ENCODE measurements at regions not wholly inside any gene's neighbourhood (a gene's known extent, or its start where the extent isn't known, plus 50 kb on each side); places are given as distances from the start of the nearest gene placed in this dataset.

GRCh38 chr15:98282656-98283332 is 322.3 kb downstream of the ARRDC4 start:
- no peaks in the 10 kb centered on the region for H3K27me3 ChIP-seq (ENCODE audit: control insufficient read depth, insufficient read depth, low read length)
- ChIA-PET POLR2A (no interaction called here), CTCF (no interaction called here)
- TF ChIP-seq CTCF (IDR thresholded peaks at IDR 0.05; ENCODE audit: insufficient read depth, low read depth, low read length): no peak
- DNase-seq (ENCODE audit: low read depth): no peak
- no peaks in the 10 kb centered on the region for H3K36me3 ChIP-seq (ENCODE audit: control insufficient read depth, insufficient read depth, low read length)
- H3K4me3 ChIP-seq (ENCODE audit: low read depth, low read length): no peak overlapping the region

GRCh38 chr15:98286200-98286599 is 325.7 kb downstream of the ARRDC4 start:
- DNase-seq (ENCODE audit: low read depth): no peak
- H3K4me3 ChIP-seq (ENCODE audit: low read depth, low read length): no peak overlapping the region
- no peaks in the 10 kb centered on the region for H3K36me3 ChIP-seq (ENCODE audit: control insufficient read depth, insufficient read depth, low read length)
- H3K27me3 ChIP-seq (ENCODE audit: control insufficient read depth, insufficient read depth, low read length): no peaks in the 10 kb centered on the region
- ChIA-PET POLR2A (no interaction called here), CTCF (interaction anchor here (1.3 kb wide), 1 partner anchor 10 kb away, joined by 4 read pairs; no protein-coding TSS in a partner anchor)
- TF ChIP-seq CTCF (IDR thresholded peaks at IDR 0.05; ENCODE audit: insufficient read depth, low read depth, low read length): no peak

GRCh38 chr15:98286831-98287230 is 326.3 kb downstream of the ARRDC4 start:
- ChIA-PET POLR2A (no interaction called here), CTCF (interaction anchor here (0.8 to 1.3 kb wide), 2 partner anchors 9 to 387 kb away, joined by 3 to 4 read pairs; no protein-coding TSS in a partner anchor)
- Histone ChIP-seq H3K36me3 (ENCODE audit: control insufficient read depth, insufficient read depth, low read length) (no peaks in the 10 kb centered on the region), H3K27me3 (ENCODE audit: control insufficient read depth, insufficient read depth, low read length) (no peaks in the 10 kb centered on the region), H3K4me3 (ENCODE audit: low read depth, low read length) (no peak overlapping the region)
- DNase-seq (ENCODE audit: low read depth): no peak
- no peak for TF ChIP-seq CTCF (IDR thresholded peaks at IDR 0.05; ENCODE audit: insufficient read depth, low read depth, low read length)

- DNase-seq (ENCODE audit: low read depth): no peak
- ChIA-PET CTCF (no interaction called here), POLR2A (no interaction called here)
- Histone ChIP-seq H3K27me3 (ENCODE audit: control insufficient read depth, insufficient read depth, low read length) (peaks cover 5% of the 10 kb centered on the region), H3K4me3 (ENCODE audit: low read depth, low read length) (no peak overlapping the region), H3K36me3 (ENCODE audit: control insufficient read depth, insufficient read depth, low read length) (no peaks in the 10 kb centered on the region)
- TF ChIP-seq CTCF (IDR thresholded peaks at IDR 0.05; ENCODE audit: insufficient read depth, low read depth, low read length): no peak
Observed at GRCh38 chr15:98288091-98288590, 327.6 kb downstream of the ARRDC4 start.

GRCh38 chr15:98289747-98290146 is 329.2 kb downstream of the ARRDC4 start:
- peaks cover 9% of the 10 kb centered on the region for H3K27me3 ChIP-seq (ENCODE audit: control insufficient read depth, insufficient read depth, low read length)
- H3K4me3 ChIP-seq (ENCODE audit: low read depth, low read length): no peak overlapping the region
- no peak for TF ChIP-seq CTCF (IDR thresholded peaks at IDR 0.05; ENCODE audit: insufficient read depth, low read depth, low read length)
- no peak for DNase-seq (ENCODE audit: low read depth)
- no peaks in the 10 kb centered on the region for H3K36me3 ChIP-seq (ENCODE audit: control insufficient read depth, insufficient read depth, low read length)
- ChIA-PET POLR2A (no interaction called here), CTCF (interaction anchor here (1.7 kb wide), 1 partner anchor 111 kb away, joined by 3 read pairs; no protein-coding TSS in a partner anchor)
